ENCODE measurements at regions not wholly inside any gene's neighbourhood (a gene's known extent, or its start where the extent isn't known, plus 50 kb on each side); places are given as distances from the start of the nearest gene placed in this dataset.

DNA sequence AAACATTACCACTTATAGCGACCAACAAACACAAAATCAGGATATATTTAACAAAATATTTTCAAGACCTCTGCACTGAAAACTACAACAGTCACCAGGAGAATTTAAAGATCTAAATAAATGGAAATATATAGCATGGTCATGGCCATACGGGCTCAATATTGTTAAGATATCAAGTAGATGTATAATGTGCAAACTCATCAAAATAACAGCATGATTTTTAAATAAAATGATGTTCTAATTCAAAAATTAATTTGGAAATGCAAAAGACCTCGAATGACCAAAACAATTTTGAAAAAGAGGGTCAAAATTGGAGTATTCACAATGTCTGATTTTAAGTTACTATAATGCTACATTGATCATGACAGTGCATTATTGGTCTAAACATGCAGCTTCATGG, 159.1 kb upstream of the NDN start:
- TF ChIP-seq PHF8 (IDR thresholded peaks at IDR 0.05; ENCODE audit: borderline replicate concordance, low read depth) = no peak
- TF ChIP-seq, protein P1, sequence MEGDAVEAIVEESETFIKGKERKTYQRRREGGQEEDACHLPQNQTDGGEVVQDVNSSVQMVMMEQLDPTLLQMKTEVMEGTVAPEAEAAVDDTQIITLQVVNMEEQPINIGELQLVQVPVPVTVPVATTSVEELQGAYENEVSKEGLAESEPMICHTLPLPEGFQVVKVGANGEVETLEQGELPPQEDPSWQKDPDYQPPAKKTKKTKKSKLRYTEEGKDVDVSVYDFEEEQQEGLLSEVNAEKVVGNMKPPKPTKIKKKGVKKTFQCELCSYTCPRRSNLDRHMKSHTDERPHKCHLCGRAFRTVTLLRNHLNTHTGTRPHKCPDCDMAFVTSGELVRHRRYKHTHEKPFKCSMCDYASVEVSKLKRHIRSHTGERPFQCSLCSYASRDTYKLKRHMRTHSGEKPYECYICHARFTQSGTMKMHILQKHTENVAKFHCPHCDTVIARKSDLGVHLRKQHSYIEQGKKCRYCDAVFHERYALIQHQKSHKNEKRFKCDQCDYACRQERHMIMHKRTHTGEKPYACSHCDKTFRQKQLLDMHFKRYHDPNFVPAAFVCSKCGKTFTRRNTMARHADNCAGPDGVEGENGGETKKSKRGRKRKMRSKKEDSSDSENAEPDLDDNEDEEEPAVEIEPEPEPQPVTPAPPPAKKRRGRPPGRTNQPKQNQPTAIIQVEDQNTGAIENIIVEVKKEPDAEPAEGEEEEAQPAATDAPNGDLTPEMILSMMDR (IDR thresholded peaks at IDR 0.05) = no peak
- TF ChIP-seq, protein P2, sequence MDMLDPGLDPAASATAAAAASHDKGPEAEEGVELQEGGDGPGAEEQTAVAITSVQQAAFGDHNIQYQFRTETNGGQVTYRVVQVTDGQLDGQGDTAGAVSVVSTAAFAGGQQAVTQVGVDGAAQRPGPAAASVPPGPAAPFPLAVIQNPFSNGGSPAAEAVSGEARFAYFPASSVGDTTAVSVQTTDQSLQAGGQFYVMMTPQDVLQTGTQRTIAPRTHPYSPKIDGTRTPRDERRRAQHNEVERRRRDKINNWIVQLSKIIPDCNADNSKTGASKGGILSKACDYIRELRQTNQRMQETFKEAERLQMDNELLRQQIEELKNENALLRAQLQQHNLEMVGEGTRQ (IDR thresholded peaks at IDR 0.05) = no peak
